Muscle of leg (tissue), 3 donors: ENCODE measurements at regions not wholly inside any gene's neighbourhood (a gene's known extent, or its start where the extent isn't known, plus 50 kb on each side); places are given as distances from the start of the nearest gene placed in this dataset.

Experiments used
- DNase-seq: peaks from one replicate; pipeline ENCODE4 v3.0.0; 2013
- H3K27ac ChIP-seq: one replicate; pipeline ENCODE4 v1.5.1; 2013; ENCODE audit warnings: mild to moderate bottlenecking, low read length, control low read depth
- H3K27me3 ChIP-seq: one replicate; pipeline ENCODE4 v1.6.1; 2013; ENCODE audit warnings: low read length; ENCODE audit not compliant: control insufficient read depth, insufficient read depth
- H3K36me3 ChIP-seq: one replicate; pipeline ENCODE4 v1.6.1; 2013; ENCODE audit warnings: low read length; ENCODE audit not compliant: control insufficient read depth, insufficient read depth
- H3K4me1 ChIP-seq: one replicate; pipeline ENCODE4 v1.6.1; 2013; ENCODE audit warnings: low read length; ENCODE audit not compliant: control insufficient read depth, insufficient read depth
- H3K4me3 ChIP-seq: one replicate; pipeline ENCODE4 v1.5.1; 2013; ENCODE audit warnings: low read length, control low read depth
- H3K9me3 ChIP-seq: replicated peaks from 2 replicates; pipeline ENCODE4 v1.6.1; 2013; ENCODE audit warnings: low read depth, low read length; ENCODE audit not compliant: control insufficient read depth
- WGBS: methylation state at CpG from one replicate; pipeline ENCODE4 v1.1.5; 2013; ENCODE audit warnings: missing lambda C conversion rate; ENCODE audit not compliant: insufficient coverage; 5-methylcytosine and 5-hydroxymethylcytosine counted together

GRCh38 chr2:117723483-117723882, 91.0 kb upstream of the DDX18 start:
- Histone ChIP-seq H3K27ac (no peak overlapping the region), H3K4me1 (no peaks in the 10 kb centered on the region), H3K4me3 (no peak overlapping the region), H3K27me3 (no peaks in the 10 kb centered on the region), H3K36me3 (no peaks in the 10 kb centered on the region), H3K9me3 (no peaks in the 10 kb centered on the region)
- no peak for DNase-seq
- WGBS, result no CpG with 5 or more reads among the region's 2 CpGs

GRCh38 chr2:117723888-117724434, 90.5 kb upstream of the DDX18 start:
- H3K4me1 ChIP-seq, result no peaks in the 10 kb centered on the region
- WGBS, result 87% methylated on average over 6 of the region's 9 CpGs
- no peaks in the 10 kb centered on the region for H3K36me3 ChIP-seq
- DNase-seq, result no peak
- no peaks in the 10 kb centered on the region for H3K9me3 ChIP-seq
- H3K27ac ChIP-seq, result no peak overlapping the region
- no peaks in the 10 kb centered on the region for H3K27me3 ChIP-seq
- H3K4me3 ChIP-seq, result no peak overlapping the region

- H3K36me3 ChIP-seq, result no peaks in the 10 kb centered on the region
- no peaks in the 10 kb centered on the region for H3K4me1 ChIP-seq
- peaks cover 3% of the 10 kb centered on the region for H3K9me3 ChIP-seq
- no peak overlapping the region for H3K4me3 ChIP-seq
- no peak for DNase-seq
- no peak overlapping the region for H3K27ac ChIP-seq
- no peaks in the 10 kb centered on the region for H3K27me3 ChIP-seq
- no CpG with 5 or more reads among the region's 5 CpGs for WGBS
Measured at GRCh38 chr2:117726747-117727146, 87.7 kb upstream of the DDX18 start.

GRCh38 chr2:117737846-117738245, 76.6 kb upstream of the DDX18 start:
- no peaks in the 10 kb centered on the region for H3K36me3 ChIP-seq
- H3K4me1 ChIP-seq, result no peaks in the 10 kb centered on the region
- H3K27me3 ChIP-seq, result no peaks in the 10 kb centered on the region
- no peak for DNase-seq
- no peaks in the 10 kb centered on the region for H3K9me3 ChIP-seq
- no peak overlapping the region for H3K27ac ChIP-seq
- H3K4me3 ChIP-seq, result no peak overlapping the region

GRCh38 chr2:117738991-117739839, 75.3 kb upstream of the DDX18 start:
- no peaks in the 10 kb centered on the region for H3K9me3 ChIP-seq
- no peaks in the 10 kb centered on the region for H3K36me3 ChIP-seq
- no peak for DNase-seq
- no peak overlapping the region for H3K4me3 ChIP-seq
- H3K27ac ChIP-seq, result no peak overlapping the region
- H3K27me3 ChIP-seq, result no peaks in the 10 kb centered on the region
- 100% methylated on average over 1 of the region's 2 CpGs for WGBS
- no peaks in the 10 kb centered on the region for H3K4me1 ChIP-seq

- no peaks in the 10 kb centered on the region for H3K9me3 ChIP-seq
- H3K27me3 ChIP-seq, result no peaks in the 10 kb centered on the region
- no peak overlapping the region for H3K4me3 ChIP-seq
- DNase-seq, result no peak
- no peak overlapping the region for H3K27ac ChIP-seq
- no peaks in the 10 kb centered on the region for H3K4me1 ChIP-seq
- WGBS, result 59% methylated on average over 4 of the region's 5 CpGs
- H3K36me3 ChIP-seq, result no peaks in the 10 kb centered on the region
Measured at GRCh38 chr2:117745537-117745936, 69.0 kb upstream of the DDX18 start.

GRCh38 chr2:117755768-117756167, 58.7 kb upstream of the DDX18 start:
- no peak for DNase-seq
- Histone ChIP-seq H3K9me3 (peaks cover 2% of the 10 kb centered on the region), H3K4me1 (no peaks in the 10 kb centered on the region), H3K27me3 (no peaks in the 10 kb centered on the region), H3K36me3 (no peaks in the 10 kb centered on the region), H3K27ac (no peak overlapping the region), H3K4me3 (no peak overlapping the region)
- no CpG with 5 or more reads among the region's 2 CpGs for WGBS

GRCh38 chr2:117760916-117761315, 53.6 kb upstream of the DDX18 start:
- Histone ChIP-seq H3K36me3 (no peaks in the 10 kb centered on the region), H3K4me1 (no peaks in the 10 kb centered on the region), H3K27me3 (no peaks in the 10 kb centered on the region), H3K4me3 (no peak overlapping the region), H3K9me3 (no peaks in the 10 kb centered on the region), H3K27ac (no peak overlapping the region)
- WGBS, result 71% methylated on average over 1 of the region's 1 CpG
- DNase-seq, result peak; percentile 1

GRCh38 chr2:117762454-117762853, 52.0 kb upstream of the DDX18 start:
- no peak overlapping the region for H3K27ac ChIP-seq
- no peaks in the 10 kb centered on the region for H3K4me1 ChIP-seq
- H3K4me3 ChIP-seq, result no peak overlapping the region
- no peaks in the 10 kb centered on the region for H3K27me3 ChIP-seq
- H3K36me3 ChIP-seq, result no peaks in the 10 kb centered on the region
- H3K9me3 ChIP-seq, result no peaks in the 10 kb centered on the region
- no peak for DNase-seq

- H3K36me3 ChIP-seq, result no peaks in the 10 kb centered on the region
- 61% methylated on average over 2 of the region's 4 CpGs for WGBS
- H3K27me3 ChIP-seq, result no peaks in the 10 kb centered on the region
- no peak overlapping the region for H3K27ac ChIP-seq
- no peaks in the 10 kb centered on the region for H3K9me3 ChIP-seq
- H3K4me3 ChIP-seq, result no peak overlapping the region
- no peaks in the 10 kb centered on the region for H3K4me1 ChIP-seq
- DNase-seq, result no peak
Measured at GRCh38 chr2:117763804-117764203, 50.7 kb upstream of the DDX18 start.
